GM19043 (cell line): ENCODE measurements at regions not wholly inside any gene's neighbourhood (a gene's known extent, or its start where the extent isn't known, plus 50 kb on each side); places are given as distances from the start of the nearest gene placed in this dataset.

Experiments
- ATAC-seq: cut with Tn5 transposase; IDR thresholded peaks from one replicate; pipeline ENCODE4 v1.9.1; 2021; ENCODE audit warnings: low read depth; ENCODE audit not compliant: unreplicated experiment

GRCh38 chr15:47987908-47988532 is 132.8 kb upstream of the SLC24A5 start:
- peak; percentile 93 for ATAC-seq

- no peak for ATAC-seq
These were observed 132.2 kb upstream of the SLC24A5 start for GRCh38 chr15:47988564-47988963.

- ATAC-seq = no peak
These were observed 130.0 kb upstream of the SLC24A5 start for GRCh38 chr15:47990821-47991220.

GRCh38 chr15:47991357-47991756 is 129.4 kb upstream of the SLC24A5 start:
- ATAC-seq = no peak

GRCh38 chr15:47993051-47993450 is 127.7 kb upstream of the SLC24A5 start:
- no peak for ATAC-seq

- ATAC-seq = no peak
These were observed 123.4 kb upstream of the SLC24A5 start for GRCh38 chr15:47997195-47998080.

- no peak for ATAC-seq
These were observed 122.2 kb upstream of the SLC24A5 start for GRCh38 chr15:47998619-47999019.

- ATAC-seq = peak; percentile 91
These were observed 119.3 kb upstream of the SLC24A5 start for GRCh38 chr15:48001393-48002039.

- ATAC-seq = no peak
These were observed 118.0 kb upstream of the SLC24A5 start for GRCh38 chr15:48002767-48003166.

GRCh38 chr15:48003441-48003840 is 117.3 kb upstream of the SLC24A5 start:
- no peak for ATAC-seq

GRCh38 chr15:48005077-48005476 is 115.7 kb upstream of the SLC24A5 start:
- no peak for ATAC-seq

- ATAC-seq = no peak
These were observed 114.7 kb upstream of the SLC24A5 start for GRCh38 chr15:48006031-48006511.

- no peak for ATAC-seq
These were observed 110.5 kb upstream of the SLC24A5 start for GRCh38 chr15:48010316-48010715.

GRCh38 chr15:48012191-48012590 is 108.6 kb upstream of the SLC24A5 start:
- ATAC-seq = no peak

GRCh38 chr15:48016865-48017264 is 103.9 kb upstream of the SLC24A5 start:
- no peak for ATAC-seq

- no peak for ATAC-seq
These were observed 103.0 kb upstream of the SLC24A5 start for GRCh38 chr15:48017747-48018146.

GRCh38 chr15:48020166-48020565 is 100.6 kb upstream of the SLC24A5 start:
- ATAC-seq = no peak

GRCh38 chr15:48021336-48022086 is 99.3 kb upstream of the SLC24A5 start:
- ATAC-seq = no peak

- ATAC-seq = no peak
These were observed 95.7 kb upstream of the SLC24A5 start for GRCh38 chr15:48025118-48025517.

GRCh38 chr15:48028712-48029111 is 92.1 kb upstream of the SLC24A5 start:
- ATAC-seq = no peak

GRCh38 chr15:48029642-48030041 is 91.1 kb upstream of the SLC24A5 start:
- no peak for ATAC-seq
